ENCODE measurements at regions not wholly inside any gene's neighbourhood (a gene's known extent, or its start where the extent isn't known, plus 50 kb on each side); places are given as distances from the start of the nearest gene placed in this dataset.
A peak's percentile ranks its signal among the peaks of the same experiment; 100 is the strongest.

- intact Hi-C loops (cut with micrococcal nuclease) = loop anchor here (2.0 to 5.0 kb wide), 3 partner anchors 49 to 259 kb away; no protein-coding TSS in a partner anchor
- H3K36me3 Mint-ChIP-seq = no peaks in the 10 kb centered on the region
- no peak overlapping the region for H3K9ac ChIP-seq (ENCODE audit: insufficient read depth, low read length, poor library complexity, severe bottlenecking)
- no peaks in the 10 kb centered on the region for H4K20me1 ChIP-seq (ENCODE audit: insufficient read depth, low read length)
- peak overlapping the region; percentile 69 for H2AFZ ChIP-seq (ENCODE audit: insufficient read depth, low read depth, low read length, poor library complexity, severe bottlenecking)
- H3K4me1 Mint-ChIP-seq = peaks cover 68% of the 10 kb centered on the region
- H3K4me3 ChIP-seq (replicated peaks in 1 of 3; ENCODE audit: low read depth in 2 of 3, low read length in 3 of 3) = peak overlapping the region in 2 of 3 experiments; percentile 8 to 62
- peak overlapping the region; percentile 31 to 90 (median 68) for H3K27ac Mint-ChIP-seq
- H3K9me3 Mint-ChIP-seq = peaks cover 0 to 2% (median 0%) of the 10 kb centered on the region in 7 donors
- H3K27me3 Mint-ChIP-seq (ENCODE audit: low read depth in 3 of 3) = peaks cover 1 to 2% (median 2%) of the 10 kb centered on the region in 3 donors
- no peaks in the 10 kb centered on the region for H3K27me3 ChIP-seq (ENCODE audit: control insufficient read depth in 2 of 2, insufficient read depth in 2 of 2, low read length in 2 of 2)
- no peaks in the 10 kb centered on the region for H3K36me3 ChIP-seq (replicated peaks in 1 of 2; ENCODE audit: control insufficient read depth in 1 of 2, insufficient read depth in 2 of 2, low read length in 2 of 2)
- peaks cover 59 to 68% of the 10 kb centered on the region in 2 donors for H3K4me1 ChIP-seq (ENCODE audit: control insufficient read depth in 1 of 2, insufficient read depth in 2 of 2, low read length in 2 of 2)
- H3K79me2 ChIP-seq (ENCODE audit: insufficient read depth, low read length) = peaks cover 12% of the 10 kb centered on the region
- H3K4me3 Mint-ChIP-seq = peak overlapping the region; percentile 68 to 77
- peak; percentile 86 for TF ChIP-seq CTCF (IDR thresholded peaks at IDR 0.05)
- DNase-seq = peak; percentile 64 to 77 (median 77)
- peak overlapping the region; percentile 52 for H3K4me2 ChIP-seq (replicated peaks; ENCODE audit: extremely low read depth, low read length, poor library complexity, severe bottlenecking)
- H3K27ac ChIP-seq (ENCODE audit: low read depth in 1 of 2, low read length in 2 of 2) = peak overlapping the region; percentile 5 to 46
- H3K9me3 ChIP-seq (replicated peaks in 1 of 2; ENCODE audit: control insufficient read depth in 1 of 2, insufficient read depth in 1 of 2, low read length in 2 of 2) = no peaks in the 10 kb centered on the region
- 52% methylated on average over 8 of the region's 12 CpGs for WGBS (ENCODE audit: insufficient coverage)
These were observed 56.0 kb upstream of the DDR1 start for GRCh38 chr6:30828027-30828962.

- Mint-ChIP-seq H3K27me3 (ENCODE audit: low read depth in 3 of 3) (peaks cover 0 to 2% (median 1%) of the 10 kb centered on the region in 3 donors), H3K4me3 (no peak overlapping the region), H3K9me3 (peaks cover 0 to 2% (median 0%) of the 10 kb centered on the region in 7 donors), H3K4me1 (peaks cover 81% of the 10 kb centered on the region), H3K27ac (peak overlapping the region in 4 of 7 donors; percentile 7 to 57 (median 19)), H3K36me3 (no peaks in the 10 kb centered on the region)
- no peaks in the 10 kb centered on the region for H3K27me3 ChIP-seq (ENCODE audit: control insufficient read depth in 2 of 2, insufficient read depth in 2 of 2, low read length in 2 of 2)
- no peak overlapping the region for H3K9ac ChIP-seq (ENCODE audit: insufficient read depth, low read length, poor library complexity, severe bottlenecking)
- H3K79me2 ChIP-seq (ENCODE audit: insufficient read depth, low read length) = peaks cover 12% of the 10 kb centered on the region
- intact Hi-C loops (cut with micrococcal nuclease) = loop anchor here in 1 of 2 donors (5.0 kb wide), 2 partner anchors 50 to 260 kb away; no protein-coding TSS in a partner anchor
- no peak overlapping the region for H3K4me2 ChIP-seq (replicated peaks; ENCODE audit: extremely low read depth, low read length, poor library complexity, severe bottlenecking)
- H2AFZ ChIP-seq (ENCODE audit: insufficient read depth, low read depth, low read length, poor library complexity, severe bottlenecking) = no peak overlapping the region
- H3K4me1 ChIP-seq (ENCODE audit: control insufficient read depth in 1 of 2, insufficient read depth in 2 of 2, low read length in 2 of 2) = peaks cover 72 to 81% of the 10 kb centered on the region in 2 donors
- H3K4me3 ChIP-seq (replicated peaks in 1 of 3; ENCODE audit: low read depth in 2 of 3, low read length in 3 of 3) = no peak overlapping the region
- WGBS (ENCODE audit: insufficient coverage) = 53% methylated on average over 3 of the region's 4 CpGs
- DNase-seq = no peak
- no peaks in the 10 kb centered on the region for H3K36me3 ChIP-seq (replicated peaks in 1 of 2; ENCODE audit: control insufficient read depth in 1 of 2, insufficient read depth in 2 of 2, low read length in 2 of 2)
- H3K27ac ChIP-seq (ENCODE audit: low read depth in 1 of 2, low read length in 2 of 2) = no peak overlapping the region
- TF ChIP-seq CTCF (IDR thresholded peaks at IDR 0.05) = no peak
- H3K9me3 ChIP-seq (replicated peaks in 1 of 2; ENCODE audit: control insufficient read depth in 1 of 2, insufficient read depth in 1 of 2, low read length in 2 of 2) = no peaks in the 10 kb centered on the region
- no peaks in the 10 kb centered on the region for H4K20me1 ChIP-seq (ENCODE audit: insufficient read depth, low read length)
These were observed 57.4 kb upstream of the DDR1 start for GRCh38 chr6:30826961-30827342.

Data from CD14-positive monocyte (primary cell).